ENCODE measurements at regions not wholly inside any gene's neighbourhood (a gene's known extent, or its start where the extent isn't known, plus 50 kb on each side); places are given as distances from the start of the nearest gene placed in this dataset.

DNA sequence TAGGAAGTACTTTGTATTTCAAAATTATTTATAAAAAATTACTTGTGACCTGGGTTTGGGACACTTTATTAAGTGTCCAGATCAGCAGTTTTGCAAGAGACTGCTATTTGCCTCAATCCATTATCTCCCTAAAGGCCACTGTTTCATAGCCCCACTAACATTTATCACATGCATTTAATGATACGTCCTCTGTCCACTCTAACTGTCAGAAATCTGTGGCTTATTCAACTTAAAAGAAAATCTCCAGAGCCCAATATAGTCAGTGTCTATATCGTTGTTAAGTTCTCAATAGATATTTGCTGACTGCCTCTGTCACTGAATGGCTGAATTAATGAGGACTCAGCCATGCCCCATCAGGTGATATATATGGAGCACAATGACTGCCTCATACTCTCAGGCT is 553.9 kb upstream of the POM121L12 start:
- no peak for DNase-seq (ENCODE audit: low spot score)
- Histone ChIP-seq H3K4me1 (replicated peaks) (no peaks in the 10 kb centered on the region), H3K36me3 (no peaks in the 10 kb centered on the region), H3K27ac (no peak overlapping the region), H3K27me3 (replicated peaks; ENCODE audit: insufficient read depth) (no peaks in the 10 kb centered on the region), H3K9me3 (no peaks in the 10 kb centered on the region), H3K4me3 (no peak overlapping the region)
- no peak for TF ChIP-seq POLR2A (IDR thresholded peaks at IDR 0.05)
- no peak for TF ChIP-seq CTCF (IDR thresholded peaks at IDR 0.05)
- no peak for TF ChIP-seq POLR2AphosphoS5 (IDR thresholded peaks at IDR 0.05)
- WGBS, result 58% methylated on average over 2 of the region's 2 CpGs
- intact Hi-C loops (cut with DNase I), result no loop called here

- intact Hi-C loops (cut with DNase I), result no loop called here
- no peaks in the 10 kb centered on the region for H3K9me3 ChIP-seq
- H3K4me3 ChIP-seq, result no peak overlapping the region
These were observed 555.4 kb upstream of the POM121L12 start for GRCh38 chr7:52479990-52480389.

DNA sequence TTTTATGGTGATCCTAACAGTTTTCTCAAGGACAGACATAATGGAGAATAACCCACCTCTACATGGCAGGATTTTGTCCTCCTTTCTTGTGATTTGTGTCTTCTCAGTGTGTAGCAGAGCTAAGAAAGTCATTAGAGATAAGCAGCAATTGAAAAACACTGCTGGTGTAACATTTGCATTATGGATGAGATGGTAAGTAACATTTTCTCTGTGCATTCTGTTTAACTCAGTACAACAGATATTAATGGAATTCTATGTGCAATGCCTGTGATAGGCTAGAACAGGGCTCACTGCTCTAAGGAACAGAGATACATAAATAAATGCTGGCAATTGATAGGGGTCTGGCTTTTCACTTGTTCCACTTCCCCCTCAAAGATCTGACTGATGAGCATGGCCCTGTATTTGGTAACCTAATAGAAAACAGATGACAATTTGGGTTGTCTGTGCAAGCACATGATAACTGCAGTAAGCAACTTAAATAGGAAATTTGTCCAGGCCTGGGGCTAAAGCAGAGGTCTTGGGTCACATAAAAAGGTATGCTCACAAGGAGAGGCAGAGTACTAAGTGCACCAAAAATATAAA is 560.3 kb upstream of the POM121L12 start:
- H3K4me1 ChIP-seq (replicated peaks), result no peaks in the 10 kb centered on the region
- intact Hi-C loops (cut with DNase I), result no loop called here
- H3K9me3 ChIP-seq, result no peaks in the 10 kb centered on the region
- DNase-seq (ENCODE audit: low spot score), result no peak
- no peaks in the 10 kb centered on the region for H3K36me3 ChIP-seq
- no peak overlapping the region for H3K4me3 ChIP-seq
- no peak overlapping the region for H3K27ac ChIP-seq
- no peak for TF ChIP-seq POLR2A (IDR thresholded peaks at IDR 0.05)
- no peaks in the 10 kb centered on the region for H3K27me3 ChIP-seq (replicated peaks; ENCODE audit: insufficient read depth)

More at GRCh38 chr7:52479990-52480389, 555.4 kb upstream of the POM121L12 start:
- H3K27ac ChIP-seq, result no peak overlapping the region
- TF ChIP-seq CTCF (IDR thresholded peaks at IDR 0.05), result no peak
- no peak for TF ChIP-seq POLR2AphosphoS5 (IDR thresholded peaks at IDR 0.05)
- TF ChIP-seq POLR2A (IDR thresholded peaks at IDR 0.05), result no peak
- DNase-seq (ENCODE audit: low spot score), result no peak
- H3K4me1 ChIP-seq (replicated peaks), result no peaks in the 10 kb centered on the region
- H3K27me3 ChIP-seq (replicated peaks; ENCODE audit: insufficient read depth), result no peaks in the 10 kb centered on the region
- no peaks in the 10 kb centered on the region for H3K36me3 ChIP-seq

GRCh38 chr7:52473756-52474155 is 561.7 kb upstream of the POM121L12 start:
- H3K36me3 ChIP-seq, result no peaks in the 10 kb centered on the region
- no peak for DNase-seq (ENCODE audit: low spot score)
- H3K27me3 ChIP-seq (replicated peaks; ENCODE audit: insufficient read depth), result no peaks in the 10 kb centered on the region
- no peak for TF ChIP-seq POLR2AphosphoS5 (IDR thresholded peaks at IDR 0.05)
- TF ChIP-seq POLR2A (IDR thresholded peaks at IDR 0.05), result no peak
- no peak for TF ChIP-seq CTCF (IDR thresholded peaks at IDR 0.05)
- no peak overlapping the region for H3K4me3 ChIP-seq
- 53% methylated on average over 1 of the region's 1 CpG for WGBS
- H3K27ac ChIP-seq, result no peak overlapping the region
- H3K4me1 ChIP-seq (replicated peaks), result no peaks in the 10 kb centered on the region
- intact Hi-C loops (cut with DNase I), result no loop called here
- H3K9me3 ChIP-seq, result no peaks in the 10 kb centered on the region

GRCh38 chr7:52472006-52472620 is 563.3 kb upstream of the POM121L12 start:
- DNase-seq (ENCODE audit: low spot score), result no peak
- H3K27me3 ChIP-seq (replicated peaks; ENCODE audit: insufficient read depth), result no peaks in the 10 kb centered on the region
- intact Hi-C loops (cut with DNase I), result no loop called here
- H3K4me1 ChIP-seq (replicated peaks), result no peaks in the 10 kb centered on the region
- H3K9me3 ChIP-seq, result no peaks in the 10 kb centered on the region
- H3K27ac ChIP-seq, result no peak overlapping the region
- no peak for TF ChIP-seq CTCF (IDR thresholded peaks at IDR 0.05)
- TF ChIP-seq POLR2A (IDR thresholded peaks at IDR 0.05), result no peak
- TF ChIP-seq POLR2AphosphoS5 (IDR thresholded peaks at IDR 0.05), result no peak
- 90% methylated on average over 4 of the region's 4 CpGs for WGBS
- no peak overlapping the region for H3K4me3 ChIP-seq
- no peaks in the 10 kb centered on the region for H3K36me3 ChIP-seq
